IMR-90 (cell line): ENCODE measurements at regions not wholly inside any gene's neighbourhood (a gene's known extent, or its start where the extent isn't known, plus 50 kb on each side); places are given as distances from the start of the nearest gene placed in this dataset.

ENCODE experiments used
- ATAC-seq: fragments of 200-7000 bp; cut with Tn5 transposase; 2 replicates; pipeline ENCODE4 v1.9.1; 2020; ENCODE audit warnings: low read depth, mild to moderate bottlenecking, moderate library complexity
- BruUV-seq: library from RNA; stranded (reverse); fragments of 400-500 nt; replicated peaks from 2 replicates; lab custom pipeline; 2021; lab: Mats Ljungman, UMichigan
- CTCF ChIA-PET: fragments of 300-600 bp; formaldehyde crosslinking; extraction: SDS; loops from one replicate; lab custom pipeline; 2021; ENCODE audit warnings: antibody characterized with exemption; lab: Yijun Ruan, JAX
- POLR2A ChIA-PET: fragments of 300-600 bp; sonication (Branson Sonifier 250); formaldehyde crosslinking; loops from one replicate; lab custom pipeline; 2022; ENCODE audit warnings: antibody characterized with exemption; ENCODE audit not compliant: unreplicated experiment; lab: Charles Lee
- DNase-seq: peaks from one replicate; pipeline ENCODE4 v3.0.0; 2013
- H2AFZ ChIP-seq: replicated peaks from 2 replicates; pipeline ENCODE3; 2013; ENCODE audit warnings: low read length, mild to moderate bottlenecking; ENCODE audit not compliant: poor library complexity
- H2AK5ac ChIP-seq: 2 replicates; pipeline ENCODE4 v1.6.1; 2013; ENCODE audit warnings: low read depth, low read length, inconsistent platforms
- H2AK9ac ChIP-seq: replicated peaks from 2 replicates; pipeline ENCODE3; 2013; ENCODE audit warnings: mild to moderate bottlenecking, low read depth, low read length, moderate library complexity; ENCODE audit not compliant: poor library complexity
- H2BK120ac ChIP-seq: 2 replicates; pipeline ENCODE4 v1.6.1; 2013; ENCODE audit warnings: low read depth, low read length, inconsistent platforms
- H2BK15ac ChIP-seq: 3 replicates; pipeline ENCODE4 v1.6.1; 2013; ENCODE audit warnings: low read depth, low read length, inconsistent platforms
- H2BK20ac ChIP-seq: 2 replicates; pipeline ENCODE4 v1.6.1; 2013; ENCODE audit warnings: low read depth, mild to moderate bottlenecking, inconsistent platforms, low read length, moderate library complexity
- H2BK5ac ChIP-seq: 2 replicates; pipeline ENCODE4 v1.6.1; 2013; ENCODE audit warnings: mild to moderate bottlenecking, low read depth, low read length, inconsistent platforms; ENCODE audit not compliant: poor library complexity, severe bottlenecking
- H3K14ac ChIP-seq: replicated peaks from 2 replicates; pipeline ENCODE4 v1.6.1; 2013; ENCODE audit warnings: low read depth, low read length, inconsistent platforms
- H3K18ac ChIP-seq: 2 replicates; pipeline ENCODE4 v1.6.1; 2013; ENCODE audit warnings: low read depth, low read length, control low read depth
- H3K23ac ChIP-seq: 2 replicates; pipeline ENCODE4 v1.6.1; 2013; ENCODE audit warnings: low read depth, low read length, inconsistent platforms
- H3K27ac ChIP-seq: 2 replicates; pipeline ENCODE4 v1.5.1; 2013; ENCODE audit warnings: mild to moderate bottlenecking, control low read depth, low read length; ENCODE audit not compliant: insufficient read depth
- H3K27me3 ChIP-seq: 2 replicates; pipeline ENCODE4 v1.6.1; 2013; ENCODE audit warnings: low read length; ENCODE audit not compliant: control insufficient read depth, insufficient read depth
- H3K36me3 ChIP-seq: 2 replicates; pipeline ENCODE4 v1.6.1; 2013; ENCODE audit warnings: low read length, mixed read lengths; ENCODE audit not compliant: control insufficient read depth, insufficient read depth
- H3K4ac ChIP-seq: 2 replicates; pipeline ENCODE4 v1.6.1; 2013; ENCODE audit warnings: low read depth, low read length, inconsistent platforms
- H3K4me1 ChIP-seq: 2 replicates; pipeline ENCODE4 v1.6.1; 2013; ENCODE audit warnings: low read length, mixed read lengths; ENCODE audit not compliant: control insufficient read depth, insufficient read depth
- H3K4me2 ChIP-seq: 2 replicates; pipeline ENCODE4 v1.6.1; 2013; ENCODE audit warnings: low read depth, mild to moderate bottlenecking, control low read depth, low read length, moderate library complexity
- H3K4me3 ChIP-seq: 2 replicates; pipeline ENCODE4 v1.5.1; 2013; ENCODE audit warnings: low read depth, mild to moderate bottlenecking, control low read depth, low read length, moderate library complexity; ENCODE audit not compliant: insufficient read depth
- H3K56ac ChIP-seq: 2 replicates; pipeline ENCODE4 v1.6.1; 2013; ENCODE audit warnings: low read length, inconsistent platforms; ENCODE audit not compliant: insufficient read depth; ENCODE audit errors: extremely low read depth
- H3K79me1 ChIP-seq, 2 experiments: 2 replicates each; pipeline ENCODE4 v1.6.1; 2013; ENCODE audit warnings: low read length in 2 of 2, inconsistent platforms in 1 of 2, low read depth in 1 of 2
- H3K9ac ChIP-seq: 2 replicates; pipeline ENCODE4 v1.6.1; 2013; ENCODE audit warnings: low read depth, low read length, control low read depth
- H3K9me1 ChIP-seq: 2 replicates; pipeline ENCODE4 v1.6.1; 2013; ENCODE audit warnings: low read length, inconsistent platforms; ENCODE audit not compliant: insufficient read depth
- H3K9me3 ChIP-seq: 2 replicates; pipeline ENCODE4 v1.6.1; 2013; ENCODE audit warnings: low read length; ENCODE audit not compliant: control insufficient read depth, insufficient read depth
- H4K20me1 ChIP-seq: 2 replicates; pipeline ENCODE4 v1.6.1; 2013; ENCODE audit warnings: low read length, inconsistent platforms; ENCODE audit not compliant: insufficient read depth
- H4K5ac ChIP-seq: 2 replicates; pipeline ENCODE4 v1.6.1; 2013; ENCODE audit warnings: mild to moderate bottlenecking, low read depth, low read length, control low read depth
- H4K8ac ChIP-seq, 2 experiments: 2 replicates each; pipeline ENCODE4 v1.6.1; 2013; ENCODE audit warnings: low read depth in 2 of 2, low read length in 2 of 2, control low read depth in 1 of 2, inconsistent platforms in 1 of 2
- H4K91ac ChIP-seq: 2 replicates; pipeline ENCODE4 v1.6.1; 2013; ENCODE audit warnings: low read depth, low read length, inconsistent platforms; ENCODE audit not compliant: insufficient read depth
- BHLHE40 ChIP-seq: fragments of 150-350 bp; IDR thresholded peaks from 2 replicates; pipeline ENCODE4 v1.6.1; 2016; ENCODE audit warnings: mild to moderate bottlenecking, low read depth, low read length
- MAFK ChIP-seq: IDR thresholded peaks from 2 replicates; pipeline ENCODE4 v1.6.1; 2012; ENCODE audit warnings: low read depth, low read length, improper control_type of control experiment
- WGBS, 2 experiments: methylation state at CpG; one replicate each; pipeline versions ENCODE4 v1.1.5 to v1.1.7; 2013; ENCODE audit warnings: missing lambda C conversion rate in 2 of 2; ENCODE audit not compliant: insufficient read length in 1 of 2; ENCODE audit errors: extremely low coverage in 2 of 2; 5-methylcytosine and 5-hydroxymethylcytosine counted together
- dilution Hi-C: fragments of 300-500 bp; cut with HindIII; formaldehyde crosslinking; loops from one replicate; pipeline ENCODE4 v1.14.3; 2018; ENCODE audit warnings: low sequenced_read_pairs; ENCODE audit not compliant: unreplicated experiment
- in situ Hi-C: fragments of 300-500 bp; cut with MboI; formaldehyde crosslinking; loops from 3 replicates; pipeline ENCODE4 v1.14.3; 2019; ENCODE audit warnings: low sequenced_read_pairs, inconsistent platforms, mixed read lengths
- intact Hi-C: fragments of 100-400 bp; cut with micrococcal nuclease; formaldehyde crosslinking; loops from 2 replicates; pipeline ENCODE4 v1.10.0; 2022

DNA sequence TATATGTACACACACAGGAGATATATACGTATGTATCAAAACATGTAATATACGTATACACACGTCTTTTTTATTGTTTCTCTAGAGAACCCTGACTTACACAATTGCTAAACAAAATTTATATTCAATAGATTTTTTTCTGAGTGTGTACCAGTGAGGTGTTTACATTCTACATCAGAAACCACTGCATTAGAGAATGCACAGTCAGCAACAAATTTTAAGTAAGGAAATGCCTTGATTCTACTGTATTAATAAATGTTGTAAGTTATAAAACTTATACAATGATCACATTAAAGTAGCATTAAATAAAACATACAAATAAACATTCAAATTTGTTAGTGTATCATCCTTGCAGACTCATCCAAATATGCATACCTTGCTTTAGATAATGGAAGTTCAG lies 376.4 kb upstream of the FAM98A start:
- no peak overlapping the region for H3K27ac ChIP-seq
- no peak overlapping the region for H3K4me3 ChIP-seq
- H2BK15ac ChIP-seq = no peak overlapping the region
- H4K20me1 ChIP-seq = no peaks in the 10 kb centered on the region
- no peaks in the 10 kb centered on the region for H3K27me3 ChIP-seq
- H2AK9ac ChIP-seq = no peak overlapping the region
- WGBS, 2 experiments = no CpG with 5 or more reads among the region's 3 CpGs
- H3K4ac ChIP-seq = no peak overlapping the region
- in situ Hi-C loops = no loop called here
- H3K4me1 ChIP-seq = no peaks in the 10 kb centered on the region
- no peak overlapping the region for H3K14ac ChIP-seq
- dilution Hi-C loops = no loop called here
- no peak for ATAC-seq
- TF ChIP-seq MAFK = peak; percentile 88
- TF ChIP-seq BHLHE40 = no peak
- no peak overlapping the region for H4K5ac ChIP-seq
- H3K18ac ChIP-seq = no peak overlapping the region
- H3K36me3 ChIP-seq = no peaks in the 10 kb centered on the region
- no peak overlapping the region for H3K4me2 ChIP-seq
- H3K9me1 ChIP-seq = no peaks in the 10 kb centered on the region
- H2BK5ac ChIP-seq = no peak overlapping the region
- H3K56ac ChIP-seq = no peak overlapping the region
- POLR2A ChIA-PET = interaction anchor here (0.5 kb wide), 1 partner anchor 12 kb away, joined by 3 read pairs; no protein-coding TSS in a partner anchor
- 0 out of 2 replicates have a peak, but pooled peaks cover 1% of the 10 kb centered on the region for H3K9me3 ChIP-seq
- intact Hi-C loops = no loop called here
- H3K9ac ChIP-seq = no peak overlapping the region
- no peak overlapping the region for H2BK120ac ChIP-seq
- no peak for DNase-seq
- CTCF ChIA-PET = no interaction called here
- no peak overlapping the region for H2AK5ac ChIP-seq
- H2AFZ ChIP-seq = no peak overlapping the region
- no peak overlapping the region for H4K8ac ChIP-seq
- H2BK20ac ChIP-seq = no peak overlapping the region
- no peak overlapping the region for H3K23ac ChIP-seq
- no peak overlapping the region for H4K91ac ChIP-seq
- no TSS peak for BruUV-seq
- H3K79me1 ChIP-seq = no peaks in the 10 kb centered on the region
